Activated CD4-positive, alpha-beta T cell treated with anti-CD3 and anti-CD28 coated beads, Interleukin-2, amount 10 ng/mL, durations not matched to agents 24 days and 14 days (primary cell): ENCODE measurements at regions not wholly inside any gene's neighbourhood (a gene's known extent, or its start where the extent isn't known, plus 50 kb on each side); places are given as distances from the start of the nearest gene placed in this dataset.

Experiments
- DNase-seq: peaks from one replicate; pipeline ENCODE4 v3.0.0; 2022
- H3K27ac Mint-ChIP-seq: one replicate; pipeline ENCODE4 v1.8.0; 2022; ENCODE audit warnings: mild to moderate bottlenecking, mixed read lengths
- H3K27me3 Mint-ChIP-seq: one replicate; pipeline ENCODE4 v1.8.0; 2022; ENCODE audit warnings: mixed read lengths
- H3K36me3 Mint-ChIP-seq: one replicate; pipeline ENCODE4 v1.8.0; 2022; ENCODE audit warnings: low read depth, mild to moderate bottlenecking, mixed read lengths
- H3K4me1 Mint-ChIP-seq: one replicate; pipeline ENCODE4 v1.8.0; 2021; ENCODE audit warnings: mixed read lengths
- H3K4me3 Mint-ChIP-seq: one replicate; pipeline ENCODE4 v1.8.0; 2022; ENCODE audit warnings: mild to moderate bottlenecking, moderate library complexity, mixed read lengths
- H3K9me3 Mint-ChIP-seq: one replicate; pipeline ENCODE4 v1.8.0; 2021; ENCODE audit warnings: mixed read lengths
- intact Hi-C: fragments of 100-400 bp; cut with micrococcal nuclease; formaldehyde crosslinking; loops from one replicate; pipeline ENCODE4 v1.15.1; 2023

DNA sequence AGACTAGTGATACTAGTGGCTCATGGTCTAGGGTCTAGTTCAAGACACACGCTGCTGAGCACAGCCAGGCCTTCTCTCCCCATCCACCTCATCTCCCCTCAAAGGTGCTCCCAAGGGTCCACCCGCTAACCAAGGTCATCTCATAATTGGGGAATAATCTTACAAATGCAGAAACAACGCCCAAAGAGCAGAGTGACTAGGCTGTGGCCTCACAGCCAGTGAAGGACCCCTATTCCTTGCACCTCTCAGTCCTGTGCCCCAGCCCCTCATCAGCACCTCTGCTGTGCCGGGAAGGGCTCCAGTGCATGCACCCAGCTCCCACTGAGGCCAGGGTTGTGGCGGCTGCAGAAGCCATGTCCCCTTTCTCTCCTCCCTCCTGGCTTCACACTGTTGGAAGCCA is 286.9 kb downstream of the UACA start:
- H3K4me1 Mint-ChIP-seq: peaks cover 49% of the 10 kb centered on the region
- no peaks in the 10 kb centered on the region for H3K9me3 Mint-ChIP-seq
- no peak for DNase-seq
- peaks cover 46% of the 10 kb centered on the region for H3K27me3 Mint-ChIP-seq
- H3K4me3 Mint-ChIP-seq: no peak overlapping the region
- H3K27ac Mint-ChIP-seq: no peak overlapping the region
- intact Hi-C loops: loop anchor here (5.0 kb wide), 1 partner anchor 36 kb away; no protein-coding TSS in a partner anchor
- peaks cover 4% of the 10 kb centered on the region for H3K36me3 Mint-ChIP-seq

- no peak overlapping the region for H3K4me3 Mint-ChIP-seq
- H3K27ac Mint-ChIP-seq: no peak overlapping the region
- H3K9me3 Mint-ChIP-seq: no peaks in the 10 kb centered on the region
- peaks cover 49% of the 10 kb centered on the region for H3K4me1 Mint-ChIP-seq
- DNase-seq: no peak
- intact Hi-C loops: loop anchor here (5.0 kb wide), 1 partner anchor 36 kb away; no protein-coding TSS in a partner anchor
- peaks cover 48% of the 10 kb centered on the region for H3K27me3 Mint-ChIP-seq
- peaks cover 4% of the 10 kb centered on the region for H3K36me3 Mint-ChIP-seq
Observed at GRCh38 chr15:70475921-70476320, 287.4 kb downstream of the UACA start.

DNA sequence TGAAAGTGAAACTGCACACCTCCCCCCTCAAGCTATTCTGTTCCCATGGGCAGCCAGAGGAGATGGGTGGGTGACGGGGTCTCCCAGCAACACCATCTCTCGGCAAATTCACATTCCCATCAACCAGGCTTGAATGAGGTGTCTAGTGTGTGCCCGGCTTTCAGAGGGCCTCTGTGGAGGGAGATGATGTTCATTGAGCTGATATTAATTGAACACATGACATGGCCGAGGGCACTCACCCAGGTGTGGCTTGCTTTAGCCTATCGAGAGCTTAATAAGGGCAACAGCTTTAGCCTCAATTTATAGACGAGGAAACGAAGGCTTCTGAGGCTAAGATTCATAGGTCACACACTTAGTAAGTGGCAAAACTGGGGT is 288.0 kb downstream of the UACA start:
- H3K27ac Mint-ChIP-seq: peak overlapping the region; percentile 25
- H3K36me3 Mint-ChIP-seq: peaks cover 4% of the 10 kb centered on the region
- intact Hi-C loops: loop anchor here (5.0 kb wide), 1 partner anchor 37 kb away; no protein-coding TSS in a partner anchor
- DNase-seq: no peak
- H3K27me3 Mint-ChIP-seq: peaks cover 48% of the 10 kb centered on the region
- peak overlapping the region; percentile 53 for H3K4me3 Mint-ChIP-seq
- H3K9me3 Mint-ChIP-seq: no peaks in the 10 kb centered on the region
- H3K4me1 Mint-ChIP-seq: peaks cover 46% of the 10 kb centered on the region

DNA sequence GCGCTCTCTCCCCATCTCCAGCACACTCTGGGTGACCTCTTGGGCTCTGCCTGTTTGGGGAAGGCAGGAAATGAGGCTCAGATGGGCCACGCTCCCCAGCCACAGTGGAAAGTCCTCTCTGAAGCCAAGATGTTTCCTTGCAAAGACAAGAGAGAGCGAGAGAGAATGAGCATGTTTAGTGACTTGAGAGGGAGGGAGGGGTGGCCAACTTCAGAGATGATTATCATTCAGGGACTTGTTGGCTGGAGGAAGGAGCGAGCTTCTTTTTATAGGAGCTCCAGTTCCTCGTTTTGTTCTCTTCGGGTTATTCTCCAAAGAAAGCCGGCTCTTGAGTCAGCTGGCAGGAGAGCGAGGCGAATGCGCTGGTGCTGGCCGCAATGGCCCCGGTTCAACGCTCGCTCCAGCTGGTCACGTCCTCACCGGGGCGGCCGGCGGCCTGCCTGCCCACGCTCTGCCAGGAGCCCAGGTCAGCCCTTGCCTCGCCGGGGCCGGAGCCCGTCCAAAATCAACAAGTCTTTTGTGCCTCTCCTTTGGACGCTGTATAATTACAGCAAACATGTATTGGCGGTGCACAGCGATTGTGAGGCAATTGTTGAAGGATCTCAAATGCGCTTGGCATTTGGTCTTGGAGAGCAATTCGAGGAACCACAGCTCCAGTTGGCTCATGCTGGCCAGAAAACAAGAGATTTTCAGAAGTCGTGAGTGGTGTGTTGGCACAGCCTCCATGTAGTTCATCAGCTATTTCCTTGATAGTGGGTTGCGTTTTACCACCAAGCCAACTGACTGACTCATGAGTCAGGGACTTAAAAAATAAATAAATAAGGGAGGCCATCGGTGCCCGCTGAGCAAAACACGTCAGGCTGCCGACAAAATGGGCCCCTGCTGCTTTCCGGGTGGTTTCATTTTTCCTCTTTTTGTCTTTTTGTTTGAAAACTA is 288.6 kb downstream of the UACA start:
- Mint-ChIP-seq H3K36me3 (peaks cover 4% of the 10 kb centered on the region), H3K4me3 (peak overlapping the region; percentile 53), H3K4me1 (peaks cover 40% of the 10 kb centered on the region), H3K27ac (peak overlapping the region; percentile 25), H3K9me3 (no peaks in the 10 kb centered on the region), H3K27me3 (peaks cover 51% of the 10 kb centered on the region)
- DNase-seq: peak; percentile 75
- intact Hi-C loops: loop anchor here (5.0 kb wide), 1 partner anchor 38 kb away; no protein-coding TSS in a partner anchor

- H3K9me3 Mint-ChIP-seq: no peaks in the 10 kb centered on the region
- peak overlapping the region; percentile 45 for H3K4me3 Mint-ChIP-seq
- no peak overlapping the region for H3K27ac Mint-ChIP-seq
- H3K36me3 Mint-ChIP-seq: peaks cover 4% of the 10 kb centered on the region
- intact Hi-C loops: no loop called here
- DNase-seq: no peak
- peaks cover 60% of the 10 kb centered on the region for H3K27me3 Mint-ChIP-seq
- peaks cover 34% of the 10 kb centered on the region for H3K4me1 Mint-ChIP-seq
Observed at GRCh38 chr15:70473581-70474370, 289.6 kb downstream of the UACA start.

DNA sequence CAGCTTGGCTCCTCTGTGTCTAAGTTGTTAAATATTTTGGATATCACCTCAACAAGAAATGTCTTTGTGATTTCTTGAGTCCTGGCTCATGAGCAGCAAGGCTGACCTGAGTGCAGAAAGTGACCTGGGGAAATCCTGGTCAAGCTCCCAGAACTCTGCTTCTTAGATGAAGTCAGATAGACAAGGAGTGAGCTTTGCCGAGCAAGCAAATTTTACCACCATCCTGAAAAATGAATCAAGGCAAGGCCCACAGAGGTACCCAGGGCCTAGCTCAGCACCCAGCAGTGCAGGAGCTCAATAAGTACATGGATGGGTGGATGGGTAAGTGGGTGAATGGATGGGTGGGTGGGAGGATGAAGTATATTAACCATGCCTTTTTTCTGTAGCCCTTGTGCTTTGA is 291.8 kb downstream of the UACA start:
- H3K9me3 Mint-ChIP-seq: no peaks in the 10 kb centered on the region
- intact Hi-C loops: no loop called here
- H3K4me1 Mint-ChIP-seq: peaks cover 24% of the 10 kb centered on the region
- H3K4me3 Mint-ChIP-seq: no peak overlapping the region
- H3K27ac Mint-ChIP-seq: no peak overlapping the region
- peaks cover 66% of the 10 kb centered on the region for H3K27me3 Mint-ChIP-seq
- no peak for DNase-seq
- no peaks in the 10 kb centered on the region for H3K36me3 Mint-ChIP-seq

DNA sequence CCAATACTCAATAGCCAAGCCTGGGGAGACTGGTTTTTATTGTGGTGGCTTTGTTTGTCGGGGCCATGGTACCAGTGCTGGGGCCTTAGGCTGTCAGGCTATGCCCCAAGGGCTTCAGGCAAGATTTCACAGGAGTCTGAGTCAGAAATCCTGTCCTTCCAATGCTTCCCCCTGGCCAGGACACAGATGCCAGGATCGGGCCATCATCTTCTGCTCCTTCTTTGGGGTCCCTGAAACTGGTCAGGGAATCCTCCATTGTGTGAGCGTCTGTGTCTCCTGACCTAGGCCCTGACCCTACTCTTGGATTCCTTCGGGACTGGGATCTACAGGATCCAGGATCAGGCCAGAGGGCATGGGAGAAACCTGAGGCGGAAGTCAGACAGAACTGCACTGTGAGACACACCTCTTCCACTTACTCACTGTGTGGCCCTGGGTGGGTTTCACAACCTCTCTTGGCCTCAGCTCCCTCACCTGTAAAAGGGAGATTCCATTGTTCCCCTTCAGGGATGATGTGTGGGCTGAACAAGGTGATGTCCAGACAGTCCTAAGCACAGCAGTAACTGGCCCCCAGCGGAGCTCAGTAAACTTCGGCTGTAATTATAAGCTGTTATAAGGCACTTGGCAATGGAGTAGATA is 292.7 kb downstream of the UACA start:
- Mint-ChIP-seq H3K36me3 (no peaks in the 10 kb centered on the region), H3K27me3 (peaks cover 66% of the 10 kb centered on the region), H3K9me3 (no peaks in the 10 kb centered on the region), H3K27ac (no peak overlapping the region), H3K4me3 (no peak overlapping the region), H3K4me1 (peaks cover 19% of the 10 kb centered on the region)
- no peak for DNase-seq
- intact Hi-C loops: no loop called here

DNA sequence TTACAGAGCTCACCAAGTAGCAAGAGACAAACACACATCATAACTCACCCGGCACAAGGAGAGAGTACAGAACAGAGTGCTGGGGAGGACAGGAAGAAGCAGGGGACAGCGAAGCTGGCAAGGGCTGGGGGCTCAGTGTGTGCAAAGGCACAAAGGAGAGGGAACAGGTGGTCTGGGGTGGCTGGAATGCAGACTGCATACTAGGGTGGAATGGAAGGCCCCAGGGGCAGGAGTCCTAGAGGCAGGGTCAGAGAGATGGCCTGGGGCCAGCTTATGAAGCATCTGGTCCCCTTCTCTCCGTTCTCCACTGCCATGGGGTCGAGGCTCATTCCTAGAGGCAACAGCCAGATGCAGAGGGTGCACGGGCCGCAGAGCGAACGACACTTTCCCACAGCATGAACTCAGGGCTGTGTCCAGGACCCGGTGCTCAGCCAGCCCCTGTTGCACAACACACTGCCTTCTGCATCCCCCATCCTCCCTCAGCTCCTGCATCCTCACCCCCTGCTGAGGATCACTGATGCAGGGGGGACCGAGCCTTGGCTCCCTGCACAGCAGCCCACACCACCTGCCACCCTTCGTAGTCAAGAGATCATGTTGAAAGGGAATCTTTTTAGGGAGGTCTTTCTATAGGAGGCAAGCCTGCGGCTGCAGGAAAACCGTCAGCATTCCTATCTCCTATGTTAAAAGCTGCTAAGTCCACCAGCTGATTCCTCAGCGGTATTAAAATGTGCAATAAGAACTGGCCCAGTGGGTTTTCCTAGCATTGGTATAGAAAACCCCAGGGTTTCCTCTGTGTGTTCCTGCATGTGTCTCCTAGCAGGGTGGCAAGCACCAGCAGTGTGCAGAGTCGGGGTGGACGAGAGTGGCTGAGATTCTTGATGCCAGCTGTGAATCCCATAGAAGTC is 293.5 kb downstream of the UACA start:
- H3K4me3 Mint-ChIP-seq: no peak overlapping the region
- H3K36me3 Mint-ChIP-seq: no peaks in the 10 kb centered on the region
- no peak overlapping the region for H3K27ac Mint-ChIP-seq
- intact Hi-C loops: no loop called here
- peaks cover 70% of the 10 kb centered on the region for H3K27me3 Mint-ChIP-seq
- peaks cover 14% of the 10 kb centered on the region for H3K4me1 Mint-ChIP-seq
- no peaks in the 10 kb centered on the region for H3K9me3 Mint-ChIP-seq
- no peak for DNase-seq

DNA sequence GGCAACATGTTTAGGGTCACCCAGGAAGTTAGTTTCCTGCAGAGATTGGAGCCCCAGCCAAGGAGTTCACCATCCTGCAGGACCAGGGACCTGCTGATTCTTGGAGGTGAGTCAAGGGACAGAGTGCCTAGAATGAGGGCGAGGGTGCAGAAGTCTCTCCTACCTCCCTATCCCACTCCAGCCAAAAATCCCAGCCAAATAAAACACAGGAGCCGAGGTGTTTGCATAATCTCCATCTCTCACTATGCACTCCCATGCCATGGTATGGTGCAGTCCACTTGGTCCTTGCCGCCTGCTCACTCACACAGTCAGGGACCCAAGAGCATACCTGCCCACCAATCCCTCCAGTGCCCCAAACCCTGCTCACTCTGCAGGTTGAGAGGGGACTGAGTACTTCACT is 294.2 kb downstream of the UACA start:
- no peak for DNase-seq
- no peak overlapping the region for H3K27ac Mint-ChIP-seq
- H3K27me3 Mint-ChIP-seq: peaks cover 74% of the 10 kb centered on the region
- peaks cover 9% of the 10 kb centered on the region for H3K4me1 Mint-ChIP-seq
- intact Hi-C loops: no loop called here
- H3K4me3 Mint-ChIP-seq: no peak overlapping the region
- H3K9me3 Mint-ChIP-seq: no peaks in the 10 kb centered on the region
- H3K36me3 Mint-ChIP-seq: no peaks in the 10 kb centered on the region

DNA sequence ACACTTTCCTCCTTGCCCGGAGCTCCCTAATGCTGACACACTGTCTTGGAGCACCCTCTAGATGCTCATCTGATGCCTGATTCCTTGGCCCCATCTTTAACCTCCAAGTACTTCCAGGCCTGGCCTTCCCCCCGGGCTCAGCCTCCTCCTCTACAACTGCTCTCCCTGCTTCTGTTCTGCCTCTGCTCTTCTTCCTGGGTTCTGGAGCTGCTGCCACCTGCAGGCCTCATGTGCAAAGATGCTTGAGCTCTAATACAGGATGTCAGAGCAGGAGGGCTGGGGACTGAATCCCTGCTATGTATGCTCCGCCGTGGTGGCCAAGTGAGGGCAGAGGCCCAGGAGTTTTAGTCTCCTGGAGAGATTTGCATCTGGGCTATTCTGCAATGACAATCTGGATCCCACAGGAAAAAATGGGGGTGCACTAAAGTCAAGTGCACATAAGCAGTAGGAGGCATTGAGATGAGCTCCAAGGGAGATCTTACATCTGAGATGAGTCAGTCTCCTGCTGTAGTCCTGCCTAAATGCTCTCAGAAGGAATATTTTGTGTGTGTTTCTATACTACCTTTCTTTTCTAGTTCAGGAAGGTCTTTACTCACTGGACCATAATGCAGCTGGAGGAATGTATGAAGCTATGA is 296.3 kb downstream of the UACA start:
- peaks cover 76% of the 10 kb centered on the region for H3K27me3 Mint-ChIP-seq
- no peaks in the 10 kb centered on the region for H3K36me3 Mint-ChIP-seq

GRCh38 chr15:70466305-70466704 is 297.1 kb downstream of the UACA start:
- intact Hi-C loops: no loop called here
- H3K27me3 Mint-ChIP-seq: peaks cover 76% of the 10 kb centered on the region

More for the DNA sequence above, 296.3 kb downstream of the UACA start:
- no peak overlapping the region for H3K4me3 Mint-ChIP-seq
- peaks cover 13% of the 10 kb centered on the region for H3K4me1 Mint-ChIP-seq
- intact Hi-C loops: no loop called here
- H3K9me3 Mint-ChIP-seq: no peaks in the 10 kb centered on the region
- H3K27ac Mint-ChIP-seq: no peak overlapping the region
- DNase-seq: peak; percentile 86

GRCh38 chr15:70465812-70466211 is 297.5 kb downstream of the UACA start:
- Mint-ChIP-seq H3K27me3 (peaks cover 80% of the 10 kb centered on the region), H3K36me3 (no peaks in the 10 kb centered on the region), H3K9me3 (no peaks in the 10 kb centered on the region), H3K4me1 (peaks cover 15% of the 10 kb centered on the region), H3K4me3 (no peak overlapping the region), H3K27ac (no peak overlapping the region)
- DNase-seq: no peak
- intact Hi-C loops: no loop called here

More at GRCh38 chr15:70466305-70466704, 297.1 kb downstream of the UACA start:
- no peak for DNase-seq
- H3K36me3 Mint-ChIP-seq: no peaks in the 10 kb centered on the region
- no peak overlapping the region for H3K27ac Mint-ChIP-seq
- no peak overlapping the region for H3K4me3 Mint-ChIP-seq
- H3K9me3 Mint-ChIP-seq: no peaks in the 10 kb centered on the region
- H3K4me1 Mint-ChIP-seq: peaks cover 12% of the 10 kb centered on the region
